ENCODE measurements at regions not wholly inside any gene's neighbourhood (a gene's known extent, or its start where the extent isn't known, plus 50 kb on each side); places are given as distances from the start of the nearest gene placed in this dataset.

DNA sequence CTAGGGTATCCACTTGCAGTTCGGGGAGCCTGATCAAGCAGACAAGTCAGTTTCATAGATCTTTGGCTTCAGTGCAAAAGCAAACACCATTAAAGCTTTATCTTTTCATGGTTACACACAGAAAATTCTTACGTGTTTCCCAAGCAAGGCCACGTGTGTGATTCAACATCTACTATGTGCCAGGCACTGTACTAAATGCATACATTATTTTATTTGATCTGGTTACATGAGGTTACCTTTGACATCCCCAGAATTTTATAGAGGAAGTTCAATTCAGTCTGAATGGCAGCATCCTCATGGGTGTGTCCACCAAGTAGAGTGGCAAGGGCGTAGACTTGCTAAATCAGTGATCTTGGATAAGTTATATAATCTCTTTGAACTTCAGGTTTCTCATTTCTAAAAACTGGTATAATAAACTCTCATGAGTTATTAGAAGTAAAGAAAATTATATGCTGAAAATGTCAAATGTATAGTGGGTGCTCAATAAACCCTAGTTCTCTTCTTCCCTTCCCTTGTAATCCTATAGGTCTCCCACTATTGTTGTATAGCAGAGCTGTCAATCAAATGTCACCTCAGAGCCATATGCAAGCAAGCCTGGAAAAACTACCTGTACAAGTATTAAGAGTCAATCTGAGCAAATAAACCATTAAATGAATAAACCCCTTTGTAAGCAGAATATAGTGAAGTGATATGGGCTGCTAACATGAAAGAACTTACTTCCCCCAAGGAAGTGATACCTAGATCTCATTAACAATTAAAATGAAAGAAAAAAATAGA, 50.3 kb upstream of the TMX1 start:
- no peak for DNase-seq (ENCODE audit: low read depth, low spot score)
- H3K9me3 ChIP-seq (ENCODE audit: control insufficient read depth, insufficient read depth, low read length), result no peaks in the 10 kb centered on the region

More for the DNA sequence above, 50.3 kb upstream of the TMX1 start:
- peaks cover 20% of the 10 kb centered on the region for H3K27me3 ChIP-seq (ENCODE audit: control insufficient read depth, insufficient read depth, low read length)
- ChIA-PET POLR2A (no interaction called here), CTCF (no interaction called here)
- TF ChIP-seq, protein P1, sequence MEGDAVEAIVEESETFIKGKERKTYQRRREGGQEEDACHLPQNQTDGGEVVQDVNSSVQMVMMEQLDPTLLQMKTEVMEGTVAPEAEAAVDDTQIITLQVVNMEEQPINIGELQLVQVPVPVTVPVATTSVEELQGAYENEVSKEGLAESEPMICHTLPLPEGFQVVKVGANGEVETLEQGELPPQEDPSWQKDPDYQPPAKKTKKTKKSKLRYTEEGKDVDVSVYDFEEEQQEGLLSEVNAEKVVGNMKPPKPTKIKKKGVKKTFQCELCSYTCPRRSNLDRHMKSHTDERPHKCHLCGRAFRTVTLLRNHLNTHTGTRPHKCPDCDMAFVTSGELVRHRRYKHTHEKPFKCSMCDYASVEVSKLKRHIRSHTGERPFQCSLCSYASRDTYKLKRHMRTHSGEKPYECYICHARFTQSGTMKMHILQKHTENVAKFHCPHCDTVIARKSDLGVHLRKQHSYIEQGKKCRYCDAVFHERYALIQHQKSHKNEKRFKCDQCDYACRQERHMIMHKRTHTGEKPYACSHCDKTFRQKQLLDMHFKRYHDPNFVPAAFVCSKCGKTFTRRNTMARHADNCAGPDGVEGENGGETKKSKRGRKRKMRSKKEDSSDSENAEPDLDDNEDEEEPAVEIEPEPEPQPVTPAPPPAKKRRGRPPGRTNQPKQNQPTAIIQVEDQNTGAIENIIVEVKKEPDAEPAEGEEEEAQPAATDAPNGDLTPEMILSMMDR (IDR thresholded peaks at IDR 0.05; ENCODE audit: low read depth, low read length), result no peak
- H3K4me3 ChIP-seq (ENCODE audit: low read depth, low read length), result no peak overlapping the region
- no peak overlapping the region for H3K27ac ChIP-seq (ENCODE audit: low read depth, low read length)

Data from AG04450 (cell line).